Hematopoietic multipotent progenitor cell treated with erythropoietin and hydrocortisone succinate and interleukin-3 and kit ligand, for 6 days (in vitro differentiated cells): ENCODE measurements at regions not wholly inside any gene's neighbourhood (a gene's known extent, or its start where the extent isn't known, plus 50 kb on each side); places are given as distances from the start of the nearest gene placed in this dataset.
"Not testable (repeated sequence)": the region's sequence is repeated elsewhere in the genome, so short reads cannot be mapped to it uniquely, and the experiment has no call there.

Source experiments
- DNase-seq: peaks from one replicate; pipeline ENCODE4 v3.0.0-alpha.2; 2015

- DNase-seq = no peak
Observed at GRCh38 chr11:70595452-70595851, 197.1 kb downstream of the CTTN start.

GRCh38 chr11:70596091-70596490 lies 197.8 kb downstream of the CTTN start:
- DNase-seq = no peak

- no peak for DNase-seq
Observed at GRCh38 chr11:70597006-70597555, 198.8 kb downstream of the CTTN start.

GRCh38 chr11:70597751-70598625 lies 199.7 kb downstream of the CTTN start:
- DNase-seq = no peak

GRCh38 chr11:70600911-70601415 lies 202.6 kb downstream of the CTTN start:
- DNase-seq = not testable (repeated sequence)

- no peak for DNase-seq
Observed at GRCh38 chr11:70601861-70602538, 203.7 kb downstream of the CTTN start.

- DNase-seq = peak; percentile 18
Observed at GRCh38 chr11:70603114-70603755, 204.9 kb downstream of the CTTN start.

- DNase-seq = no peak
Observed at GRCh38 chr11:70603756-70604211, 205.5 kb downstream of the CTTN start.

GRCh38 chr11:70604221-70604620 lies 205.9 kb downstream of the CTTN start:
- DNase-seq = no peak

- no peak for DNase-seq
Observed at GRCh38 chr11:70604630-70605467, 206.5 kb downstream of the CTTN start.

GRCh38 chr11:70605468-70605815 lies 207.1 kb downstream of the CTTN start:
- no peak for DNase-seq

GRCh38 chr11:70605846-70606245 lies 207.5 kb downstream of the CTTN start:
- no peak for DNase-seq

- DNase-seq = peak; percentile 14
Observed at GRCh38 chr11:70606248-70606950, 208.1 kb downstream of the CTTN start.

- DNase-seq = no peak
Observed at GRCh38 chr11:70606951-70607330, 208.6 kb downstream of the CTTN start.

- DNase-seq = no peak
Observed at GRCh38 chr11:70607561-70607960, 209.2 kb downstream of the CTTN start.

- DNase-seq = no peak
Observed at GRCh38 chr11:70608568-70609470, 210.5 kb downstream of the CTTN start.

GRCh38 chr11:70610566-70611565 lies 212.5 kb downstream of the CTTN start:
- no peak for DNase-seq

- DNase-seq = no peak
Observed at GRCh38 chr11:70611821-70612220, 213.5 kb downstream of the CTTN start.

- no peak for DNase-seq
Observed at GRCh38 chr11:70612459-70613141, 214.3 kb downstream of the CTTN start.
